SK-N-SH (cell line): ENCODE measurements at regions not wholly inside any gene's neighbourhood (a gene's known extent, or its start where the extent isn't known, plus 50 kb on each side); places are given as distances from the start of the nearest gene placed in this dataset.

ENCODE experiments used
- CTCF ChIA-PET: fragments of 300-600, 350-600 bp; formaldehyde crosslinking; extraction: SDS; loops from one replicate; lab custom pipeline; 2021; lab: Yijun Ruan, JAX
- POLR2A ChIA-PET: fragments of 350-600 bp; sonication (Branson Sonifier 250); formaldehyde crosslinking; extraction: SDS; loops from one replicate; lab custom pipeline; 2020; ENCODE audit warnings: antibody characterized with exemption, inconsistent platforms; lab: Yijun Ruan, JAX
- DNase-seq: peaks from one replicate; pipeline ENCODE4 v3.0.0; 2012
- H2AFZ ChIP-seq: fragments of 200-600 bp; sonication (generic); 2 replicates; pipeline ENCODE4 v1.8.1; 2016; ENCODE audit warnings: antibody characterized with exemption, mild to moderate bottlenecking, low read depth
- H3F3A ChIP-seq: fragments of 200-600 bp; sonication (generic); replicated peaks from 2 replicates; pipeline ENCODE3; 2016; ENCODE audit warnings: antibody characterized with exemption, mild to moderate bottlenecking; ENCODE audit not compliant: insufficient read depth
- H3K27ac ChIP-seq, 2 experiments: fragments of 200-500 bp in 1 of 2; fragments of 200-600 bp in 1 of 2; sonication (Bioruptor generic) in 1 of 2; sonication (generic), shearing (Covaris generic) in 1 of 2; 2 replicates each; pipeline versions ENCODE4 v1.5.1 to v1.6.1; 2014 to 2016; ENCODE audit warnings: low read depth in 2 of 2, inconsistent platforms in 1 of 2, low read length in 1 of 2, mild to moderate bottlenecking in 1 of 2, mixed read lengths in 1 of 2
- H3K27me3 ChIP-seq: fragments of 200-600 bp; sonication (generic), shearing (Covaris generic); 2 replicates; pipeline ENCODE4 v1.6.1; 2016; ENCODE audit warnings: mixed run types; ENCODE audit not compliant: insufficient read depth
- H3K36me3 ChIP-seq, 2 experiments: fragments of 200-500 bp in 1 of 2; fragments of 200-600 bp in 1 of 2; sonication (Bioruptor generic) in 1 of 2; sonication (generic) in 1 of 2; replicated peaks in 1 of 2; 2 replicates each; pipeline versions ENCODE3 to v1.5.1; 2014 to 2016; ENCODE audit warnings: low read length in 1 of 2, mild to moderate bottlenecking in 1 of 2; ENCODE audit not compliant: insufficient read depth in 2 of 2, control insufficient read depth in 1 of 2
- H3K4me1 ChIP-seq, 2 experiments: fragments of 200-500 bp in 1 of 2; fragments of 200-600 bp in 1 of 2; sonication (Bioruptor generic) in 1 of 2; sonication (generic), shearing (Covaris generic) in 1 of 2; 2 replicates each; pipeline versions ENCODE4 v1.5.1 to v1.6.1; 2014 to 2016; ENCODE audit warnings: low read depth in 1 of 2, low read length in 1 of 2, mixed run types in 1 of 2; ENCODE audit not compliant: insufficient read depth in 2 of 2, control insufficient read depth in 1 of 2
- H3K4me2 ChIP-seq: fragments of 200-600 bp; sonication (generic), shearing (Covaris generic); 2 replicates; pipeline ENCODE4 v1.6.1; 2017; ENCODE audit warnings: mixed run types
- H3K4me3 ChIP-seq, 2 experiments: fragments of 200-500 bp in 1 of 2; fragments of 200-600 bp in 1 of 2; sonication (Bioruptor generic) in 1 of 2; sonication (generic), shearing (Covaris generic) in 1 of 2; 2 replicates each; pipeline versions ENCODE4 v1.5.1 to v1.8.1; 2014 to 2016; ENCODE audit warnings: low read depth in 2 of 2, inconsistent platforms in 1 of 2, low read length in 1 of 2, mild to moderate bottlenecking in 1 of 2, mixed read lengths in 1 of 2, moderate library complexity in 1 of 2
- H3K79me2 ChIP-seq: fragments of 200-600 bp; sonication (generic); 2 replicates; pipeline ENCODE4 v1.8.1; 2017; ENCODE audit warnings: mild to moderate bottlenecking; ENCODE audit not compliant: insufficient read depth
- H3K9ac ChIP-seq: fragments of 200-600 bp; sonication (generic); 2 replicates; pipeline ENCODE4 v1.6.1; 2017; ENCODE audit warnings: mixed run types
- H3K9me2 ChIP-seq: fragments of 200-600 bp; sonication (generic); 2 replicates; pipeline ENCODE4 v1.6.1; 2017; ENCODE audit warnings: mixed run types
- H3K9me3 ChIP-seq: fragments of 200-600 bp; sonication (generic); 2 replicates; pipeline ENCODE4 v1.6.1; 2017; ENCODE audit warnings: mixed run types, mild to moderate bottlenecking, moderate library complexity
- H4K20me1 ChIP-seq: fragments of 200-600 bp; sonication (generic); 2 replicates; pipeline ENCODE4 v1.6.1; 2017; ENCODE audit warnings: mild to moderate bottlenecking, mixed run types; ENCODE audit not compliant: insufficient read depth
- CHD2 ChIP-seq: fragments of 150-350 bp; IDR thresholded peaks from 2 replicates; pipeline ENCODE4 v1.6.1; 2018; ENCODE audit warnings: low read length; ENCODE audit not compliant: partially characterized antibody
- ELF1 ChIP-seq: IDR thresholded peaks from 2 replicates; pipeline ENCODE4 v1.4.0; 2012
- EZH2phosphoT487 ChIP-seq: fragments of 200-600 bp; sonication (generic); IDR thresholded peaks from 2 replicates; pipeline ENCODE4 v1.6.1; 2017; ENCODE audit warnings: low read depth, mixed run types, mild to moderate bottlenecking, antibody characterized with exemption, moderate library complexity, borderline replicate concordance
- FOSL2 ChIP-seq: IDR thresholded peaks from 2 replicates; pipeline ENCODE4 v1.4.0; 2012; ENCODE audit warnings: low read depth, mild to moderate bottlenecking, moderate library complexity, borderline replicate concordance
- FOXM1 ChIP-seq: IDR thresholded peaks from 2 replicates; pipeline ENCODE4 v1.4.0; 2012; ENCODE audit warnings: low read depth, mild to moderate bottlenecking
- GATA2 ChIP-seq: sonication (generic); formaldehyde crosslinking; IDR thresholded peaks from 2 replicates; pipeline ENCODE4 v1.5.0; 2020; ENCODE audit warnings: mild to moderate bottlenecking, missing genetic modification reagents
- JUND ChIP-seq: IDR thresholded peaks from 2 replicates; pipeline ENCODE4 v1.4.0; 2012
- NRF1 ChIP-seq: IDR thresholded peaks from 2 replicates; pipeline ENCODE4 v1.6.1; 2012; ENCODE audit warnings: low read depth, mild to moderate bottlenecking, low read length
- RAD21 ChIP-seq: IDR thresholded peaks from 2 replicates; pipeline ENCODE4 v1.6.1; 2012; ENCODE audit warnings: mild to moderate bottlenecking, low read length
- RCOR1 ChIP-seq: fragments of 150-350 bp; IDR thresholded peaks from 2 replicates; pipeline ENCODE4 v1.6.1; 2017; ENCODE audit warnings: antibody characterized with exemption, low read length
- RFX5 ChIP-seq: IDR thresholded peaks from 2 replicates; pipeline ENCODE4 v1.6.1; 2012; ENCODE audit warnings: mild to moderate bottlenecking, improper control_type of control experiment, low read length
- SMC3 ChIP-seq: IDR thresholded peaks from 2 replicates; pipeline ENCODE4 v1.6.1; 2012; ENCODE audit warnings: low read depth, low read length, improper control_type of control experiment
- TAF1 ChIP-seq: IDR thresholded peaks from 2 replicates; pipeline ENCODE4 v1.6.1; 2012; ENCODE audit warnings: low read depth, mild to moderate bottlenecking, low read length, moderate library complexity, borderline replicate concordance
- TEAD4 ChIP-seq: IDR thresholded peaks from 2 replicates; pipeline ENCODE4 v1.4.0; 2012; ENCODE audit warnings: mild to moderate bottlenecking, borderline replicate concordance; ENCODE audit not compliant: insufficient read depth
- YY1 ChIP-seq: IDR thresholded peaks from 2 replicates; pipeline ENCODE4 v1.4.0; 2012; ENCODE audit warnings: low read depth, mild to moderate bottlenecking
- WGBS: methylation state at CpG from one replicate; pipeline ENCODE4 v1.1.6; 2017; ENCODE audit warnings: low lambda C conversion rate; 5-methylcytosine and 5-hydroxymethylcytosine counted together
- TF ChIP-seq, protein P1 (sequence below): IDR thresholded peaks from 2 replicates; pipeline ENCODE4 v1.4.0; 2012; ENCODE audit warnings: low read depth
- TF ChIP-seq, protein P2 (sequence below): fragments of 200-600 bp; sonication (generic); IDR thresholded peaks from 2 replicates; pipeline ENCODE4 v1.6.1; 2017; ENCODE audit warnings: antibody characterized with exemption, mild to moderate bottlenecking, moderate library complexity
- TF ChIP-seq, protein P3 (sequence below): IDR thresholded peaks from 2 replicates; pipeline ENCODE4 v1.6.1; 2012; ENCODE audit warnings: mild to moderate bottlenecking, low read depth, low read length, moderate library complexity

DNA sequence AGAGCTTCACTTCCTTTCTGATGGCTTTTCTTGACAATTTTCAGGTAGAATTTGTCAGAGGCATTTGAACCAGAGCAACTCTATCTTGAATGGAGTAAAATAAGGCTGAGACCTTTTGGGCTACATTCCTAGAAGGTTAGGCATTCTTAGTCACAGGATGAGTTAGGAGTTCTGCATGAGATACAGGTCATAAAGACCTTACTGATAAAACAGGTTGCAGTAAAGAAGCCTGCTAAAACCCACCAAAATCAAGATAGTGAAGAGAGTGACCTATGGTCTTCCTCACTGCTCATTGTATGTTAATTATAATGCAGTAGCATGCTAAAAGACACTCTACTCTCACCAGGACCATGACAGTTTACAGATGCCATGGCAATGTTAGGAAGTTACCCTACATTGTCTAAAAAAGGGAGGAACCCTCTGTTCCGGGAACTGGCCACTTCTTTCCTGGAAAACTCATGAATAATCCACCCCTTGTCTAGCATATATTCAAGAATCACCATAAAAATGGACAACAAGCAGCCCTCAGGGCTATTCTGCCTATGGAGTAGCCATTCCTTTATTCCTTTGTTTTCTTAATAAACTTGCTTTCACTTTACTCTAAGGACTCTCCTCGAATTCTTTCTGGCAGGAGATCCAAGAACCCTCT is 1519.7 kb upstream of the TENM4 start:
- Histone ChIP-seq H3K27me3 (no peaks in the 10 kb centered on the region), H3K4me1 (no peaks in the 10 kb centered on the region; a peak in 1 of 4 replicates), H3K4me2 (no peak overlapping the region), H4K20me1 (no peaks in the 10 kb centered on the region), H3K9me3 (no peaks in the 10 kb centered on the region), H3K4me3 (no peak overlapping the region), H2AFZ (no peak overlapping the region), H3F3A (no peaks in the 10 kb centered on the region), H3K9ac (no peak overlapping the region), H3K36me3 (no peaks in the 10 kb centered on the region), H3K9me2 (no peaks in the 10 kb centered on the region), H3K27ac (no peak overlapping the region), H3K79me2 (no peaks in the 10 kb centered on the region)
- TF ChIP-seq RCOR1: no peak
- TF ChIP-seq EZH2phosphoT487: no peak
- no peak for TF ChIP-seq FOSL2
- TF ChIP-seq TEAD4: no peak
- TF ChIP-seq ELF1: no peak
- no peak for TF ChIP-seq RAD21
- TF ChIP-seq NRF1: no peak
- TF ChIP-seq YY1: no peak
- TF ChIP-seq GATA2 (CRISPR knock-in tag): no peak
- TF ChIP-seq JUND: no peak
- no peak for TF ChIP-seq CHD2
- no peak for TF ChIP-seq FOXM1
- no peak for TF ChIP-seq RFX5
- TF ChIP-seq, protein P1, sequence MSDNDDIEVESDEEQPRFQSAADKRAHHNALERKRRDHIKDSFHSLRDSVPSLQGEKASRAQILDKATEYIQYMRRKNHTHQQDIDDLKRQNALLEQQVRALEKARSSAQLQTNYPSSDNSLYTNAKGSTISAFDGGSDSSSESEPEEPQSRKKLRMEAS: no peak
- TF ChIP-seq SMC3: no peak
- TF ChIP-seq, protein P2, sequence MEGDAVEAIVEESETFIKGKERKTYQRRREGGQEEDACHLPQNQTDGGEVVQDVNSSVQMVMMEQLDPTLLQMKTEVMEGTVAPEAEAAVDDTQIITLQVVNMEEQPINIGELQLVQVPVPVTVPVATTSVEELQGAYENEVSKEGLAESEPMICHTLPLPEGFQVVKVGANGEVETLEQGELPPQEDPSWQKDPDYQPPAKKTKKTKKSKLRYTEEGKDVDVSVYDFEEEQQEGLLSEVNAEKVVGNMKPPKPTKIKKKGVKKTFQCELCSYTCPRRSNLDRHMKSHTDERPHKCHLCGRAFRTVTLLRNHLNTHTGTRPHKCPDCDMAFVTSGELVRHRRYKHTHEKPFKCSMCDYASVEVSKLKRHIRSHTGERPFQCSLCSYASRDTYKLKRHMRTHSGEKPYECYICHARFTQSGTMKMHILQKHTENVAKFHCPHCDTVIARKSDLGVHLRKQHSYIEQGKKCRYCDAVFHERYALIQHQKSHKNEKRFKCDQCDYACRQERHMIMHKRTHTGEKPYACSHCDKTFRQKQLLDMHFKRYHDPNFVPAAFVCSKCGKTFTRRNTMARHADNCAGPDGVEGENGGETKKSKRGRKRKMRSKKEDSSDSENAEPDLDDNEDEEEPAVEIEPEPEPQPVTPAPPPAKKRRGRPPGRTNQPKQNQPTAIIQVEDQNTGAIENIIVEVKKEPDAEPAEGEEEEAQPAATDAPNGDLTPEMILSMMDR: no peak
- TF ChIP-seq TAF1: no peak
- TF ChIP-seq, protein P3, sequence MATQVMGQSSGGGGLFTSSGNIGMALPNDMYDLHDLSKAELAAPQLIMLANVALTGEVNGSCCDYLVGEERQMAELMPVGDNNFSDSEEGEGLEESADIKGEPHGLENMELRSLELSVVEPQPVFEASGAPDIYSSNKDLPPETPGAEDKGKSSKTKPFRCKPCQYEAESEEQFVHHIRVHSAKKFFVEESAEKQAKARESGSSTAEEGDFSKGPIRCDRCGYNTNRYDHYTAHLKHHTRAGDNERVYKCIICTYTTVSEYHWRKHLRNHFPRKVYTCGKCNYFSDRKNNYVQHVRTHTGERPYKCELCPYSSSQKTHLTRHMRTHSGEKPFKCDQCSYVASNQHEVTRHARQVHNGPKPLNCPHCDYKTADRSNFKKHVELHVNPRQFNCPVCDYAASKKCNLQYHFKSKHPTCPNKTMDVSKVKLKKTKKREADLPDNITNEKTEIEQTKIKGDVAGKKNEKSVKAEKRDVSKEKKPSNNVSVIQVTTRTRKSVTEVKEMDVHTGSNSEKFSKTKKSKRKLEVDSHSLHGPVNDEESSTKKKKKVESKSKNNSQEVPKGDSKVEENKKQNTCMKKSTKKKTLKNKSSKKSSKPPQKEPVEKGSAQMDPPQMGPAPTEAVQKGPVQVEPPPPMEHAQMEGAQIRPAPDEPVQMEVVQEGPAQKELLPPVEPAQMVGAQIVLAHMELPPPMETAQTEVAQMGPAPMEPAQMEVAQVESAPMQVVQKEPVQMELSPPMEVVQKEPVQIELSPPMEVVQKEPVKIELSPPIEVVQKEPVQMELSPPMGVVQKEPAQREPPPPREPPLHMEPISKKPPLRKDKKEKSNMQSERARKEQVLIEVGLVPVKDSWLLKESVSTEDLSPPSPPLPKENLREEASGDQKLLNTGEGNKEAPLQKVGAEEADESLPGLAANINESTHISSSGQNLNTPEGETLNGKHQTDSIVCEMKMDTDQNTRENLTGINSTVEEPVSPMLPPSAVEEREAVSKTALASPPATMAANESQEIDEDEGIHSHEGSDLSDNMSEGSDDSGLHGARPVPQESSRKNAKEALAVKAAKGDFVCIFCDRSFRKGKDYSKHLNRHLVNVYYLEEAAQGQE: no peak
- 19% methylated on average over 2 of the region's 2 CpGs for WGBS
- DNase-seq: no peak
- ChIA-PET POLR2A (no interaction called here), CTCF (no interaction called here)
